ENCODE measurements at regions not wholly inside any gene's neighbourhood (a gene's known extent, or its start where the extent isn't known, plus 50 kb on each side); places are given as distances from the start of the nearest gene placed in this dataset.

DNA sequence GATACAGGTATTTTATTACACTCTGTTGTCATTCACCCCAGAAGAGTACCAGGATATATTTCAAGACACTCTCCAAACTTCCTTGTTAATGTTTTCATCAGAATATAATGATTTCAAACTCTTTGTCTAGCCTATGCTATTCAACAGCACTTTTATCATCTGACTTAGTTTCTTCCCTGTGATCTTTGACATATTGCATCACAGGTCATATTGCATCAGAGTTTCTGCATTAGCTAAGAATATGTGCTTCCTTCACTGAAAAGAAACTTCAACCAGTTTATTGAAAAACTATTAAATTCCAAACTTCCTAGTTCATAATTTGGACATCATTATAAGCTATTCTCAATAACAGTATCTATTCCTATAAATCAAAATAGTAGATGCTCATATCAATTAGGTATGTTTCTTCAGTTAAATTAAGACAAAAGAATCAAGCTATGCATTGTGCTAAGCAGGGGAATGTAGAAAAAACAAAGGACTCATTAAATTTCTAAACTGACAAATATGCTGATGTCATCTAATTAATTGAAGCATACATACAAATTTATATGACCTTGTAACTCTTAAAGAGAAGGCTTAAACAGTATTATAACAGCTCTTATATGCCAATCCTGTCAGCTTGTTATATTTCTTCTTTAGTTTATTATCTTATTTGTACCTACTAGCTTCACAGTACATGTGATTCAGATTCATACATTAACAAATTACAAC is 361.8 kb upstream of the LUZP2 start:
- DNase-seq (ENCODE audit: insufficient read length, low spot score) (no peak), FAIRE-seq (no peak)
- TF ChIP-seq CTCF (IDR thresholded peaks at IDR 0.05; ENCODE audit: insufficient read depth, missing control alignments), result no peak

- DNase-seq (ENCODE audit: insufficient read length, low spot score) (no peak), FAIRE-seq (no peak)
- TF ChIP-seq CTCF (IDR thresholded peaks at IDR 0.05; ENCODE audit: insufficient read depth, missing control alignments), result no peak
Observed at GRCh38 chr11:24142062-24142461, 354.8 kb upstream of the LUZP2 start.

DNA sequence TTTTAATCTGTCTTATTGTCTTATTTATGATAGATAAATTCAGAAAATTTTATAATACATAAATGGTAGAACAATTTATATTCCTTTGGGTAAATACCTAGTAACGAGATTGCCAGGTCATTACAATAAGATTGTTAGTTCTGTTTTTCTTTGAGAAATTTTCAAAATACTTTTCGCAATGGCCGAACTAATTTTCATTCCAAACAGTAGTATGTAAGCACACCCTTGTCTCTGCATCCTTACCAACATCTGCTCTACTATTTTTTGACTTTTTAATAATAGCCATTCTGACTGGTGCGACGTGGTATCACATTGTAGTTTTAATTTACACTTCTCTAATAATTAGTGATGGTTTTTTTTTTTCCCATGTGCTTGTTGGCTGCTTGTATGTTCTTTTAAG is 351.4 kb upstream of the LUZP2 start:
- TF ChIP-seq CTCF (IDR thresholded peaks at IDR 0.05; ENCODE audit: insufficient read depth, missing control alignments), result no peak
- no peak for DNase-seq (ENCODE audit: insufficient read length, low spot score)
- FAIRE-seq, result no peak

- FAIRE-seq, result no peak
- TF ChIP-seq CTCF (IDR thresholded peaks at IDR 0.05; ENCODE audit: insufficient read depth, missing control alignments), result no peak
Observed at GRCh38 chr11:24153337-24153736, 343.5 kb upstream of the LUZP2 start.

GRCh38 chr11:24155792-24156191 is 341.1 kb upstream of the LUZP2 start:
- FAIRE-seq (no peak), DNase-seq (ENCODE audit: insufficient read length, low spot score) (no peak)

More at GRCh38 chr11:24153337-24153736, 343.5 kb upstream of the LUZP2 start:
- no peak for DNase-seq (ENCODE audit: insufficient read length, low spot score)

DNA sequence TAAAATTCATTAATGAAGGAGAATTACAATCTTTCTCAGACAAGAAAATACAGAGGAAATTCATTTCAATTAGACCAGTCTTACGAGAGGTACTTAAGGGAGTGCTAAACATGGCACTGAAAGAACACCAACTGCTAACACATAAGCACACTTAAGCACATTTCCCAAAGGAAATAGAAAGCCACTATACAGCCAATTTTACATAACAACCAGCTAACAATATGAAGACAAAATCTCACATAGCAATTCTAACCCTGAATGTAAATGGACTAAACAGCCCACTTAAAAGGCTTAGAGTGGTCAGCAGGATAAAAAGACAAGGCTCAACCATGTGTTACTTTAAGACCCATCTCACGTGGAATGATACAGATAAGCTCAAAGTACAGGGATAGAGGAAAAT is 339.5 kb upstream of the LUZP2 start:
- TF ChIP-seq CTCF (IDR thresholded peaks at IDR 0.05; ENCODE audit: insufficient read depth, missing control alignments), result no peak
- no peak for DNase-seq (ENCODE audit: insufficient read length, low spot score)
- FAIRE-seq, result peak; percentile 41

More at GRCh38 chr11:24155792-24156191, 341.1 kb upstream of the LUZP2 start:
- TF ChIP-seq CTCF (IDR thresholded peaks at IDR 0.05; ENCODE audit: insufficient read depth, missing control alignments), result no peak

DNA sequence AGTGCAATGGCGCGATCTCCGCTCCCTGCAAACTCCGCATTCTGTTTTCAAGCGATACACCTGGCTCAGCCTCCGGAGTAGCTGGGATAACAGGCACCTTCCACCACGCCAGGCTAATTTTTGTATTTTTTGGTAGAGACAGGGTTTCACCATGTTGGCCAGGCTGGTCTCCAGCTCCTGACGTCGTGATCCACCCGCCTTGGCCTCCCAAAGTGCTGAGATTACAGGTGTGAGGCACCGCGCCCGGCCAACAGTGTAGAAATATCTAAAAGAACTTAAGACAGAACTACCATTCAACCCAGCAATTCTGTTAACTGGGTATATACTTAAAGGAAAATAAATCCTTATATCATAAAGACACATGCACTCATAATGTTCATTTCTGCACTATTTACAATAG is 335.3 kb upstream of the LUZP2 start:
- DNase-seq (ENCODE audit: insufficient read length, low spot score) (no peak), FAIRE-seq (no peak)
- TF ChIP-seq CTCF (IDR thresholded peaks at IDR 0.05; ENCODE audit: insufficient read depth, missing control alignments), result no peak

Data from D721Med (cell line).